NCI-H1092 treated with DMSO at 0.1 percent for 48 hours (cell line): ENCODE measurements at regions not wholly inside any gene's neighbourhood (a gene's known extent, or its start where the extent isn't known, plus 50 kb on each side); places are given as distances from the start of the nearest gene placed in this dataset.
"Not testable (repeated sequence)": the region's sequence is repeated elsewhere in the genome, so short reads cannot be mapped to it uniquely, and the experiment has no call there.

Experiments
- DNase-seq: peaks from one replicate; lab custom pipeline; 2025; lab: John Stamatoyannopoulos, UW

- DNase-seq, result no peak
These were observed 71.8 kb downstream of the LARP7 start for GRCh38 chr4:112708772-112709171.

- DNase-seq, result no peak
These were observed 78.3 kb downstream of the LARP7 start for GRCh38 chr4:112714922-112715901.

GRCh38 chr4:112717856-112718255 is 80.9 kb downstream of the LARP7 start:
- no peak for DNase-seq

- DNase-seq, result no peak
These were observed 84.7 kb downstream of the LARP7 start for GRCh38 chr4:112721627-112722026.

- DNase-seq, result no peak
These were observed 89.1 kb downstream of the LARP7 start for GRCh38 chr4:112726041-112726440.

- not testable (repeated sequence) for DNase-seq
These were observed 90.8 kb downstream of the LARP7 start for GRCh38 chr4:112727728-112728127.

GRCh38 chr4:112731715-112732114 is 94.8 kb downstream of the LARP7 start:
- no peak for DNase-seq

GRCh38 chr4:112732142-112732541 is 95.2 kb downstream of the LARP7 start:
- DNase-seq, result no peak

- no peak for DNase-seq
These were observed 98.6 kb downstream of the LARP7 start for GRCh38 chr4:112735474-112735951.

GRCh38 chr4:112736718-112737135 is 99.8 kb downstream of the LARP7 start:
- DNase-seq, result no peak

GRCh38 chr4:112739442-112739841 is 102.5 kb downstream of the LARP7 start:
- DNase-seq, result no peak

GRCh38 chr4:112747036-112747435 is 110.1 kb downstream of the LARP7 start:
- DNase-seq, result no peak

GRCh38 chr4:112748352-112748878 is 111.5 kb downstream of the LARP7 start:
- DNase-seq, result no peak

- not testable (repeated sequence) for DNase-seq
These were observed 113.8 kb downstream of the LARP7 start for GRCh38 chr4:112750749-112751148.

GRCh38 chr4:112751447-112751846 is 114.5 kb downstream of the LARP7 start:
- DNase-seq, result no peak

- no peak for DNase-seq
These were observed 115.1 kb downstream of the LARP7 start for GRCh38 chr4:112752061-112752460.

GRCh38 chr4:112752510-112752909 is 115.6 kb downstream of the LARP7 start:
- DNase-seq, result no peak

- no peak for DNase-seq
These were observed 116.4 kb downstream of the LARP7 start for GRCh38 chr4:112753333-112753732.

GRCh38 chr4:112759313-112759712 is 122.4 kb downstream of the LARP7 start:
- DNase-seq, result no peak

GRCh38 chr4:112765317-112765974 is 128.5 kb downstream of the LARP7 start:
- peak; percentile 60 for DNase-seq

GRCh38 chr4:112766422-112766821 is 129.5 kb downstream of the LARP7 start:
- DNase-seq, result peak; percentile 10

GRCh38 chr4:112767386-112767785 is 130.4 kb downstream of the LARP7 start:
- DNase-seq, result no peak

GRCh38 chr4:112770114-112770513 is 133.2 kb downstream of the LARP7 start:
- DNase-seq, result no peak
